ACC112 (cell line): ENCODE measurements at regions not wholly inside any gene's neighbourhood (a gene's known extent, or its start where the extent isn't known, plus 50 kb on each side); places are given as distances from the start of the nearest gene placed in this dataset.
"Not testable (repeated sequence)": the region's sequence is repeated elsewhere in the genome, so short reads cannot be mapped to it uniquely, and the experiment has no call there.

ENCODE experiments used
- H2AFZ ChIP-seq: fragments of 200-600 bp; sonication (generic); one replicate; pipeline ENCODE4 v1.6.0; 2017; ENCODE audit warnings: antibody characterized with exemption, low read length; ENCODE audit not compliant: unreplicated experiment
- H3K27ac ChIP-seq: fragments of 200-600 bp; sonication (generic); 2 replicates; pipeline ENCODE4 v1.5.1; 2014; ENCODE audit warnings: low read depth, mild to moderate bottlenecking, antibody characterized with exemption, low read length, moderate library complexity
- H3K27me3 ChIP-seq: fragments of 200-600 bp; sonication (generic); 2 replicates; pipeline ENCODE4 v1.6.1; 2014; ENCODE audit warnings: mild to moderate bottlenecking, antibody characterized with exemption, low read length, moderate library complexity, mixed read lengths; ENCODE audit not compliant: insufficient read depth
- H3K36me3 ChIP-seq: fragments of 200-600 bp; sonication (generic); 2 replicates; pipeline ENCODE4 v1.6.1; 2016; ENCODE audit warnings: mild to moderate bottlenecking, antibody characterized with exemption, low read length, moderate library complexity, mixed read lengths; ENCODE audit not compliant: insufficient read depth
- H3K4me1 ChIP-seq: fragments of 200-600 bp; sonication (generic); one replicate; pipeline ENCODE4 v1.6.1; 2016; ENCODE audit warnings: low read length, mixed read lengths; ENCODE audit not compliant: insufficient read depth, unreplicated experiment, control insufficient read depth
- H3K4me3 ChIP-seq: fragments of 200-600 bp; sonication (generic); 2 replicates; pipeline ENCODE4 v1.5.1; 2014; ENCODE audit warnings: mild to moderate bottlenecking, low read depth, low read length
- H3K79me2 ChIP-seq: fragments of 200-600 bp; sonication (generic); one replicate; pipeline ENCODE4 v1.6.0; 2016; ENCODE audit warnings: low read length; ENCODE audit not compliant: control insufficient read depth, unreplicated experiment, insufficient read depth

DNA sequence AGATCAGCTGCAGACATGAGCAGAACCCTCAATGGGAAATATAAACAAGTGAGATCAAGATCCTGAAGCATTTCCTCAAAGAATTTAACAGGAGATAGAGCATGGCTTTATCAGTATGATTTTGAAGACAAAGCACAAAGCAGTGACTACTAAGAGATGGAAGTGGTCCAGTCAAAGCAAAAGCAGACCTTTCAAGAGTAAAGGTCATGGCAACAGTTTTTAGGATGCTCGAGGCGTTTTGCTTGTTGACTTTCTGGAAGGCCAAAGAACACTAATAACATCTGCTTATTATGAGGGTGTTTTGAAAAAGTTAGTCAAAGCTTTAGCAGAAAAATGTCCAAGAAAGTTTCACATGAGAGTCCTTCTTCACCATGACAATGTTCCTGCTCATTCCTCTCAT, 128.5 kb downstream of the KCNE4 start:
- no peak overlapping the region for H3K27ac ChIP-seq
- no peaks in the 10 kb centered on the region for H3K79me2 ChIP-seq
- H3K27me3 ChIP-seq: 0 out of 2 replicates have a peak, but pooled peaks cover 6% of the 10 kb centered on the region
- H3K4me1 ChIP-seq: no peaks in the 10 kb centered on the region
- H2AFZ ChIP-seq: no peak overlapping the region
- H3K36me3 ChIP-seq: no peaks in the 10 kb centered on the region
- no peak overlapping the region for H3K4me3 ChIP-seq

DNA sequence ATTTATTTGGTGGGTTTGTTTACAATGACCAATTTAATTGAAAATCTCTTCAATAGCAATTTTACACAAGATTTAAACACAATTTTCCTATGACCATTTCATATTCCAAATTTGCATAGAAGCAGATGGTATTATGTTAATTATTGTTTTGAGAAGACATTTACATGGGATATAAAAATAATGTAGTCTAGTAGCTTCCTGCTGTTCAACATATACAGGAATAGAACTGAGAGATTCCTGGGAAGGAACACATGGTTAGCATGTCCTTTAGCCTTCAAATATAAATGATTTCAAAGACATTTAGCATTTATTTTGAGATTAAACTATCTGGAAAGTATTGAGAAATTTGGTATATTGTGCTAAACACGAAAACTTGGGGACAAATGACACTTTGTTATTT, 129.6 kb downstream of the KCNE4 start:
- Histone ChIP-seq H3K4me3 (no peak overlapping the region), H3K4me1 (no peaks in the 10 kb centered on the region), H3K79me2 (no peaks in the 10 kb centered on the region), H2AFZ (no peak overlapping the region), H3K27me3 (no peaks in the 10 kb centered on the region), H3K27ac (no peak overlapping the region), H3K36me3 (no peaks in the 10 kb centered on the region)

DNA sequence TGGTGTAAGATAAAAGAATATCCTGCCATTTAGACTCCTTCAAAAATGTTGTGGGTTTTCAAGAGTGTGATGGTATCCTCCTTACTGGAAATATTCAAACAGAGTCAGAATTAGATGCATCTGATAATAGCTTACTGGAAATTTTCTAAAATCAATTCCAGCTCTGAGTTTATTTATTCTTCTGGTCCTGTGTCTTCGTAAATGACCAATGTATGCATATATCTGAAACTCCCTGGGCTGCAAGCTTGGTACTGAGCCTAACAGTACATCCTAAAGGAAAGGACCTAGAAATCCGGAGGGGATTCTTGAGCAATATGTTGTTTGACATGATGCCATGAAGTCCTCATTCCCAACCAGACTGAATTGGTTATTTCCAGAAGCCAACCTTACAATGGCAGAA, 130.4 kb downstream of the KCNE4 start:
- H2AFZ ChIP-seq: no peak overlapping the region
- H3K27ac ChIP-seq: no peak overlapping the region
- 0 out of 2 replicates have a peak, but pooled peaks cover 3% of the 10 kb centered on the region for H3K27me3 ChIP-seq
- no peaks in the 10 kb centered on the region for H3K36me3 ChIP-seq
- H3K4me3 ChIP-seq: no peak overlapping the region
- H3K4me1 ChIP-seq: no peaks in the 10 kb centered on the region
- no peaks in the 10 kb centered on the region for H3K79me2 ChIP-seq

DNA sequence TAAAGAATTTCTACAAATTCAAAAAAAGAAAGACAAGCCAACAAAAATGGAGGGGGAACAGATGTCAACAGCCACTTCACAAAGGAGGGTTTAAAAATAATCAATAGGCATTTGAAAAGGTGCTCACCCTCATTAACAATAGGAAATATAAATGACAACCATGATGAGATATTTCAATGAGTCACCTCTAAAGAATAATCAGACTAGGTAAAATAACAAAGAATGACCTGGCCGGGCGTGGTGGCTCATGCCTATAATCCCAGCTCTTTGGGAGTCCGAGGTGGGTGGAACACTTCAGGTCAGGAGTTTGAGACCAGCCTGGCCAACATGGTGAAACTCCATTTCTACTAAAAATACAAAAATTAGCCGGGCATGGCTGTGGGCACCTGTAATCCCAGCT, 133.6 kb downstream of the KCNE4 start:
- H3K4me3 ChIP-seq: no peak overlapping the region
- H3K4me1 ChIP-seq: no peaks in the 10 kb centered on the region
- H2AFZ ChIP-seq: no peak overlapping the region
- no peak overlapping the region for H3K27ac ChIP-seq
- H3K36me3 ChIP-seq: no peaks in the 10 kb centered on the region
- H3K27me3 ChIP-seq: 0 out of 2 replicates have a peak, but pooled peaks cover 4% of the 10 kb centered on the region
- H3K79me2 ChIP-seq: no peaks in the 10 kb centered on the region

DNA sequence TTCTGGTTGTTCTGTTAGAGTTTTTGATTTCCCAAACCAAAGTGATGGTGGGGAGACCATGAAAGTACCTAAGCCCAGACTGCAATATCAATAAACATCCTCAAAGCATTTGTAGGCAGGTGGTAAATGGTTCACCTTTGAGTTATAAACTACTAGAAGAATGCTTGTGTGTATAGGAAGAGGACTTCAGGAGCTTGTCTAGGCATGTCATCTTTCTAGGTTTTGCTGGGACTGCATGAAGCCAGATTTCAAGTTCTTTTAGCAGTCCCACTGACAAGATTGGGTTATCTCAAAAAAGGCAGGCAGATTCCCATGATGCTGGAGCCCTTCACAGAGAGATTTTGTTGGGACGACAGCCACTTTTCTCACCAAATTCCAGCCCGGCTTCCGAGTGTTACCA, 135.3 kb downstream of the KCNE4 start:
- H2AFZ ChIP-seq: no peak overlapping the region
- H3K4me1 ChIP-seq: no peaks in the 10 kb centered on the region
- H3K27me3 ChIP-seq: 0 out of 2 replicates have a peak, but pooled peaks cover 4% of the 10 kb centered on the region
- no peaks in the 10 kb centered on the region for H3K79me2 ChIP-seq
- no peaks in the 10 kb centered on the region for H3K36me3 ChIP-seq
- H3K4me3 ChIP-seq: no peak overlapping the region
- no peak overlapping the region for H3K27ac ChIP-seq

DNA sequence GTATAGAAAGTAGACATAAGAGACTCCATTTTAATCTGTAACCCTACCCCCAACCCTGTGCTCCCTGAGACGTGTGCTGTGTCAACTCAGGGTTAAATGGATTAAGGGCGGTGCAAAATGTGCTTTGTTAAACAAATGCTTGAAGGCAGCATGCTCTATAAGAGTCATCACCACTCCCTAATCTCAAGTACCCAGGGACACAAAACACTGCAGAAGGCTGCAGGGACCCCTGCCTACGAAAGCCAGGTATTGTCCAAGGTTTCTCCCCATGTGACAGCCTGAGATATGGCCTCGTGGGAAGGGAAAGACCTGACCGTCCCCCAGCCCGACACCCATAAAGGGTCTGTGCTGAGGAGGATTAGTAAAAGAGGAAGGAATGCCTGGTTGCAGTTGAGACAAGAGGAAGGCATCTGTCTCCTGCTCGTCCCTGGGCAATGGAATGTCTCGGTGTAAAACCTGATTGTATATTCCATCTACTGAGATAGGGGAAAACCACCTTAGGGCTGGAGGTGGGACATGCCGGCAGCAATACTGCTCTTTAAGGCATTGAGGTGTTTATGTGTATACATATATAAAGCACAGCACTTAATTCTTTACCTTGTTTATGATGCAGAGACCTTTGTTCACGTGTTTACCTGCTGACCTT, 138.7 kb downstream of the KCNE4 start:
- H3K27ac ChIP-seq, H3K79me2 ChIP-seq, H3K36me3 ChIP-seq, H3K27me3 ChIP-seq, H3K4me3 ChIP-seq, H2AFZ ChIP-seq, H3K4me1 ChIP-seq: not testable (repeated sequence)

DNA sequence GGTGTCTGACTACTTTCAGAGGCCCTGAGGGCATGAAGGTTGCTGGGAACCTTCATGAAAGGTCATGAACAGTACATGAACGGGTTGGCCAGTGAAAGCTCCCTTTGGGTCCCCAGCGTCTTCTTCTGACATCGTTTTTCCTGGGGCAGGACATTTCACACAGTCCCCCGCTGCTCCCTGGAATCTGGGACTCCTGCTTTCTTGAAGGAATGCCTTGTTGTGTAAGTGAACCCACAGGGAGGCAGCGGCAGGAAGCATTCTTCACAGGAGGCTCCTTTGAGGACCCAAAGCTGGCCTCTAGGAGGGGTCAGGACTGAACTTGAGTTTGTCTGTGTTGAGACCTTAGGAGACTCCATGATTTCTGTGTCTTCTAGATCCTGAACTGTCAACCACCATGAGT, 144.3 kb downstream of the KCNE4 start:
- H3K4me1 ChIP-seq: no peaks in the 10 kb centered on the region
- no peak overlapping the region for H3K4me3 ChIP-seq
- H3K36me3 ChIP-seq: no peaks in the 10 kb centered on the region
- no peak overlapping the region for H2AFZ ChIP-seq
- H3K27me3 ChIP-seq: no peaks in the 10 kb centered on the region
- H3K79me2 ChIP-seq: no peaks in the 10 kb centered on the region
- no peak overlapping the region for H3K27ac ChIP-seq

DNA sequence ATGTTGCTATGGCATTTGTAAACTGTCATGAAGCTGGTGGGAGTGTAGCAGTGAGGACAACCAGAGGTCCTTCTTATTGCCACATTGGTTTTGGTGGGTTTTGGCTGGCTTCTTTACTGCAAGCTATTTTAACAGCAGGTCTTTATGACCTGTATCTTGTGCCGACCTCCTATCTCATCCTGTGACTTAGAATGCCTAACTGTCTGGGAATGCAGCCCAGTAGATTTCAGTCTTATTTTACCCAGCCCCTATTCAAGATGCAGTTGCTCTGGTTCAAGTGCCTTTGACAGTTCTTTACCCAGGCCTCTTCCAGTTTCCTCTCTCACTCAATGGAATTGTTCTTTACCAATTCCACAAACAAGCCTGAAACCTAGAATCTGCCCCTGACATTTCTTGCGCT, 145.1 kb downstream of the KCNE4 start:
- no peaks in the 10 kb centered on the region for H3K27me3 ChIP-seq
- H3K4me3 ChIP-seq: no peak overlapping the region
- H3K4me1 ChIP-seq: no peaks in the 10 kb centered on the region
- no peak overlapping the region for H2AFZ ChIP-seq
- no peaks in the 10 kb centered on the region for H3K36me3 ChIP-seq
- no peak overlapping the region for H3K27ac ChIP-seq
- H3K79me2 ChIP-seq: no peaks in the 10 kb centered on the region

DNA sequence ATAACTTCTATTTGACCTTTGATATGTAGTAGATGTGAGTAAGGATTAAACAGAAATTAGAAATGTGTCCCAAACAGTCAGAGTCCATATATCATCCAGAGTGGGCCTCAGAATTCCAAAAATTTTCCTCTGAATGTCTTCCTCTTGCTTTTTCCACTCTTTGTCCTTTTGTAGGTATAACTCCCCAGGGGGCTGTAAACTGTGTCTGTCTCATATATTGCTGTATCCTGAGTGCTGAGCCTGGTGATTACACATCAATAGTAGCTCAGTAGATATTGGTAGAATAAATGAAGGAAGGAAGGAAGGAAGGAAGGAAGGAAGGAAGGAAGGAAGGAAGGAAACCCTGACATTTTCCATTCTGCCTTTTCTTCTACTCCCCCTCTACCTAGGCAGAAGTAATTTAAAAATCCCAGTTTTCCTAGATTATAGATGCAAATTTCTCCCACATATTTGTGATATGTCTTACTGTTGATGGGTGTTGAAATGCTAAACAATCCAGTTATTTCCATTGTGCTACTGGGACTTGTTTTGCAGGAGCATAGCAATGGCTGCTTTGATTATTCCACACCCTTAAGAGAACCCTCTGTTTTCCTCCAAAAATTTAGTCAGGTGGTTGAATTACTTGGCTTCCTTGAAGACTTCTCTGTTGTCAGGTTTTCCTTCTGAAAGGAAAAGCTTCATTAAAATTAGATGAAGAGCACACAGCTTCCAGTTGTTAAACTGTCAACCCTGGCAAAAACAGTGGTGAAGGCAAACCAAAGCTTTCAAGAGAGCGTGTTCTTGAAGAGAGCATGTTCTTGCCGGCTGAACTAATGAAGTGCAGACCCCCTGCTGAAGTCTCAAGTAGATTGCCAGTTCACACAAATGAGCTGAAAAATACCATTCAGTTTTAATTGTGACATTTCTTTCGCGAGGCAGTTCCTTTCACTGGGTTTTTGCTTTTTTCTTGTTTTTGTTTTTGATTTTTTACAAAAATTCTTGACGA, 147.8 kb downstream of the KCNE4 start:
- Histone ChIP-seq H3K36me3 (no peaks in the 10 kb centered on the region), H2AFZ (no peak overlapping the region), H3K79me2 (no peaks in the 10 kb centered on the region), H3K27me3 (no peaks in the 10 kb centered on the region), H3K4me1 (peaks cover 8% of the 10 kb centered on the region), H3K27ac (no peak overlapping the region), H3K4me3 (no peak overlapping the region)

DNA sequence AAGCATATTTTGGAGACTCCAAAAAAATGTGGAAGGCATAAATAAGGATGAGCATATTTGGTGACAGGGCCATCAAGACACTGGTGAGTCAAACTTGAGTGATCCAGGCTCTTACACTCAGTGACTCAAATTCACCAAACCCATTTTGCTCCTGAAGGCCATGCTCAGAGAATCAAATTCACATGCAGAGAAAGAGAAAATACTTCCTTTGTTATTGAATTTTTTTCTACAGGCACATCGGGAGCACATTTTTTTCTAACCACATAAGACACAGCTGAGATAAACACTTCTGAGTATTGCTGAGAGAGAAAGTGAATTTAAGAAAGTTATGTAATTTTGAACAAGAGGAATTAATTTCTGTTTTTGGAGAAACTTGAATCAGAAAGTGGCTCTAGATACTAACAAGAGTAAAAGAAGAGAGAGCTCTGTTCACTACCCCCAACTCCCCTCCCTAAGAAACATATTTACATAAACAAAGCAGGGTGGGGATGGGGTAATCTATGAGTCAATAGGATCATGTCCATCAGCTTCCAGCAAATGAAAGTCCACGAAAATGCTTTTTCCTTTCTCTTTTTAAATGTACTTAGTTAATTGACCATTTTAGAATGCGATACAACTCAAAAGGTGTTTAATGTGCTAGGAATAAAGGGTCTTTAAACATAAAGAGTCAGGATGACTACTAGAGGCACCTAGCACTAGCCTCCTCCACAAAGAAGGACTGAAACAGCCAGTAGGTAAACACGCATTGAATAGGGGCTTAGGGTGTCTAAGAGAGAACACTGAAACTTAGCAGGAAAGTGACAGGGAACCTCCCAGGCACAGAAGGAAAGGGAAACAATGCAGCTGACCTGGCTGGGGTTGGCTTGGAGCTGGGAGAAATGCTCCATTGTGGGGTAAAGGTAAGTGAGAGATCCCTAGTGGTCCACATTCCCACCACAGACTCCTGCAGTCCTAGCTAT, 152.3 kb downstream of the KCNE4 start:
- no peak overlapping the region for H3K27ac ChIP-seq
- H3K79me2 ChIP-seq: no peaks in the 10 kb centered on the region
- peaks cover 8% of the 10 kb centered on the region for H3K4me1 ChIP-seq
- no peaks in the 10 kb centered on the region for H3K36me3 ChIP-seq
- no peak overlapping the region for H2AFZ ChIP-seq
- no peak overlapping the region for H3K4me3 ChIP-seq
- H3K27me3 ChIP-seq: peaks cover 5% of the 10 kb centered on the region; the same call in 1 of the 2 replicates
